ENCODE measurements at regions not wholly inside any gene's neighbourhood (a gene's known extent, or its start where the extent isn't known, plus 50 kb on each side); places are given as distances from the start of the nearest gene placed in this dataset.
"Not testable (repeated sequence)": the region's sequence is repeated elsewhere in the genome, so short reads cannot be mapped to it uniquely, and the experiment has no call there.

DNA sequence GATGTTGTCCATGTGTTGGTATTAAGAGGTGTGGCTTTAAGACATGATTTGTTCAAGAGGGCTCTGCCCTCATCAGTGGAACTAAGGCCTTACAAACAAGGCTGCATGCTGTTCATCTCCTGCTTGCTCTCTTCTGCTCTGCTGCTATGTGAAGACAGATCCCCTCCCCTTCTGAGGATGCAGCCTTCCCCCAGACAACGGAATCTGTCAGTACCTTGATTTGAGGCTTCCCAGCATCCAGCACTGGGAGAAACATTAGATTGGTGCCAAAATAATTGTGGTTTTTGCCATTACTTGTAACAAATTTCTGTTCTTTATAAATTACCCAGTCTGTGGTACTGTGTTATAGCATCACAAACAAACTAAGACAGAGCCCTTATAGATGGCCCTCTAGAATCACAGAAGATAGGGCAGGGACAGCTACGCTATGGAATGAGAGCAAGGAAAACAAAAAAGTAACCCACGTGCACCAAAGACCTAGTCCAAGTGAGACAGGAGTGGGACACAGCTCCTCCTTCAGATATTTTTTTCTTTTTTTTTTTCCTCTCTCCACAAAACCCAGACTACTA is 151.5 kb upstream of the RXFP2 start:
- Mint-ChIP-seq H3K27me3 (peaks cover 7% of the 10 kb centered on the region), H3K4me3 (no peak overlapping the region)
- no peak for ATAC-seq (ENCODE audit: low read depth)

DNA sequence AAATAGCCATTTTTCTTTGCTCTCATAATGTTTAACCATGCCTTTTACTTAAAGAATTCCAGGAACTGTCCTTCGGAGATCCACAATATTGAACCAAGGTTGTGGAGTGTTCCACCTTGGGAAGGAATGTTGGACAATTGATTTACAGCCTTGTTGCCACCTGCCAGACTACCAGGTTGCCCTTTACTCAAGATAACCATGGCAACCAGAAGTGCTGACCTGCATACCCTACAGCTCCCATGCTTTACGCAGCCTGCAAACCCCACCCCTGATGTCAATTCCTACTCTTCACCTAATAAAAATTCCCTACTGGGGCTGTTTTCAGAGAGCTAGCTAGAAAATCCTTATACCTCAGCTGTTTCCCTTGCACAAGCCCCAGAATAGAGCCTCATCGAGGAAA is 151.0 kb upstream of the RXFP2 start:
- DNase-seq (ENCODE audit: low spot score in 2 of 2): no peak
- peaks cover 5% of the 10 kb centered on the region for H3K27me3 Mint-ChIP-seq
- H3K9me3 Mint-ChIP-seq: peaks cover under 1% of the 10 kb centered on the region
- H3K4me1 Mint-ChIP-seq: no peaks in the 10 kb centered on the region
- H3K27ac Mint-ChIP-seq: no peak overlapping the region
- no peaks in the 10 kb centered on the region for H3K36me3 Mint-ChIP-seq
- H3K4me3 Mint-ChIP-seq: no peak overlapping the region
- ATAC-seq (ENCODE audit: low read depth): no peak

More for the DNA sequence above, 151.5 kb upstream of the RXFP2 start:
- H3K4me1 Mint-ChIP-seq: no peaks in the 10 kb centered on the region
- H3K27ac Mint-ChIP-seq: no peak overlapping the region
- H3K36me3 Mint-ChIP-seq: no peaks in the 10 kb centered on the region
- H3K9me3 Mint-ChIP-seq: peaks cover 3% of the 10 kb centered on the region
- no peak for DNase-seq (ENCODE audit: low spot score in 2 of 2)

GRCh38 chr13:31588893-31589292 is 150.4 kb upstream of the RXFP2 start:
- H3K4me3 Mint-ChIP-seq: no peak overlapping the region
- H3K27ac Mint-ChIP-seq: no peak overlapping the region
- DNase-seq (ENCODE audit: low spot score in 2 of 2): no peak
- peaks cover 5% of the 10 kb centered on the region for H3K27me3 Mint-ChIP-seq
- H3K4me1 Mint-ChIP-seq: no peaks in the 10 kb centered on the region
- no peaks in the 10 kb centered on the region for H3K36me3 Mint-ChIP-seq
- peaks cover 5% of the 10 kb centered on the region for H3K9me3 Mint-ChIP-seq
- no peak for ATAC-seq (ENCODE audit: low read depth)

- Mint-ChIP-seq H3K27ac (no peak overlapping the region), H3K36me3 (no peaks in the 10 kb centered on the region), H3K27me3 (no peaks in the 10 kb centered on the region), H3K4me1 (no peaks in the 10 kb centered on the region), H3K9me3 (peaks cover 5% of the 10 kb centered on the region), H3K4me3 (no peak overlapping the region)
- no peak for ATAC-seq (ENCODE audit: low read depth)
- no peak for DNase-seq (ENCODE audit: low spot score in 2 of 2)
These were observed 147.6 kb upstream of the RXFP2 start for GRCh38 chr13:31591642-31592233.

- DNase-seq (ENCODE audit: low spot score in 2 of 2): no peak
- H3K36me3 Mint-ChIP-seq: no peaks in the 10 kb centered on the region
- peaks cover 5% of the 10 kb centered on the region for H3K9me3 Mint-ChIP-seq
- no peaks in the 10 kb centered on the region for H3K4me1 Mint-ChIP-seq
- no peak for ATAC-seq (ENCODE audit: low read depth)
- no peak overlapping the region for H3K27ac Mint-ChIP-seq
- H3K4me3 Mint-ChIP-seq: no peak overlapping the region
- peaks cover 2% of the 10 kb centered on the region for H3K27me3 Mint-ChIP-seq
These were observed 145.3 kb upstream of the RXFP2 start for GRCh38 chr13:31594056-31594455.

- ATAC-seq (ENCODE audit: low read depth): no peak
- H3K9me3 Mint-ChIP-seq: peaks cover 5% of the 10 kb centered on the region
- peaks cover 2% of the 10 kb centered on the region for H3K27me3 Mint-ChIP-seq
- H3K27ac Mint-ChIP-seq: no peak overlapping the region
- H3K36me3 Mint-ChIP-seq: no peaks in the 10 kb centered on the region
- H3K4me1 Mint-ChIP-seq: no peaks in the 10 kb centered on the region
- H3K4me3 Mint-ChIP-seq: no peak overlapping the region
- DNase-seq (ENCODE audit: low spot score in 2 of 2): no peak
These were observed 143.8 kb upstream of the RXFP2 start for GRCh38 chr13:31595563-31595962.

GRCh38 chr13:31598990-31599389 is 140.3 kb upstream of the RXFP2 start:
- no peaks in the 10 kb centered on the region for H3K9me3 Mint-ChIP-seq
- no peaks in the 10 kb centered on the region for H3K4me1 Mint-ChIP-seq
- no peak overlapping the region for H3K27ac Mint-ChIP-seq
- H3K36me3 Mint-ChIP-seq: no peaks in the 10 kb centered on the region
- no peak for ATAC-seq (ENCODE audit: low read depth)
- H3K27me3 Mint-ChIP-seq: peaks cover 3% of the 10 kb centered on the region
- DNase-seq (ENCODE audit: low spot score in 2 of 2): no peak
- H3K4me3 Mint-ChIP-seq: no peak overlapping the region

DNA sequence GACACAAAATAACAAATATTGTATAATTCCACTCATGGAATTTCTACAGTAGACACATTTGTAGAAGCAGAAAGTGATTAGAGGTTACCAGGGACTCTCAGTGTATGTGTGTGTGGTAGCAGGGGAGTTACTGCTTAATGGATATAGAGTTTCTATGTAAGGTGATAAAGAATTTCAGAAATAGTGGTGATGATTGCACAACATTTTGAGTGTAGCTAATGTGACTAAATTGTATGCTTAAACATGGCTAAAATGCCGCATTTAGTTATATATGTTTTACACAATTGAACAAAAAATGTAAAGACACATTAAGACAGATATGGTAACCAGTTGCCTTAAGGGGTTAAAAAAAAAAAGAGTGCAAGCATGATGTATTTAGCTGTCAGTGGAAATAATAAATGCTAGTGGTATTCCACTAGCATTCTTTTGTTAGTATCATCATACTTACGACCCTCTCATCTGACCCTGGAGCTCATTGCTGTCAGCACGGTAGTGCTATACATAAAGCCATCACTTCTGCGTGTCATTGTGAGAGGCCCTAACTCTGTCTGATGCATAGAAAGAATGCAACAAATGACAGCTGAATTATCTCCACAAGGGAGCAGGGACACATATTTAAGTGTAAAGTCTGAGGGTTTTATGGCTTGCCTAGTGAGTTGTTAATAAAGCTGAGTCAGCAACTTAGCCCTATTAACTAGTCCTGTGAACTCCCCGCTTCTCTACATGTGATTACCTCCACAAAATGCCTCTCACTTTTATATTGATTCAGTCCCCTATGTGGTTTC is 134.1 kb upstream of the RXFP2 start:
- peaks cover 2% of the 10 kb centered on the region for H3K27me3 Mint-ChIP-seq
- no peaks in the 10 kb centered on the region for H3K36me3 Mint-ChIP-seq
- no peaks in the 10 kb centered on the region for H3K4me1 Mint-ChIP-seq
- DNase-seq (ENCODE audit: low spot score in 2 of 2) (no peak), ATAC-seq (ENCODE audit: low read depth) (no peak)
- H3K4me3 Mint-ChIP-seq: no peak overlapping the region
- no peaks in the 10 kb centered on the region for H3K9me3 Mint-ChIP-seq
- no peak overlapping the region for H3K27ac Mint-ChIP-seq

DNA sequence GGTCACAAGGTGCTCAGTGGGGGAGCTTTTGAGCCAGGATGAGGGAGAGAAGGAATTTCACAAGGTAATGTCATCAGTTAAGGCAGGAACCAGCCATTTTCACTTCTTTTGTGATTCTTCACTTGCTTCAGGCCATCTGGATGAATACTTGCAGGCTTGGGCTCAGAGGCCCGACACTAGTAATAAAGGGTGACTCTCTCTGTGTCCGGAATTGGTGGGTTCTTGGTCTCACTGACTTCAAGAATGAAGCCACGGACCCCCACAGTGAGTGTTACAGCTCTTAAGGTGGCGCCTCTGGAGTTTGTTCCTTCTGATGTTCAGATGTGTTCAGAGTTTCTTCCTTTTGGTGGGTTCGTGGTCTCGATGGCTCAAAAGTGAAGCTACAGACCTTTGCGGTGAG is 131.8 kb upstream of the RXFP2 start:
- not testable (repeated sequence) for H3K36me3 Mint-ChIP-seq; H3K4me3 Mint-ChIP-seq; H3K4me1 Mint-ChIP-seq; H3K27ac Mint-ChIP-seq; H3K9me3 Mint-ChIP-seq; ATAC-seq (ENCODE audit: low read depth); DNase-seq (ENCODE audit: low spot score in 2 of 2); H3K27me3 Mint-ChIP-seq

DNA sequence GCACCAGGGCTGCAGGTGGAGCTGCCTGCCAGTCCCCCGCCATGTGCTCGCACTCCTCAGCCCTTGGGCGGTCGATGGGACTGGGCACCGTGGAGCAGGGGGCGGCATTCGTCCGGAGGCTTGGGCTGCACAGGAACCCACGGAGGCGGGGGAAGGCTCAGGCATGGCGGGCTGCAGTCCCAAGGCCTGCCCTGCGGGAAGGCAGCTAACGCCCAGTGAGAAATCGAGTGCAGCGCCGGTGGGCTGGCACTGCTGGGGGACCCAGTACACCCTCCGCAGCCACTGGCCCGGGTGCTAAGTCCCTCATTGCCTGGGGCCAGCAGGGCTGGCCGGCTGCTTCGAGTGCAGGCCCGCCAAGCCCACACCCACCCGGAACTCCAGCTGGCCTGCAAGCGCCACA is 130.5 kb upstream of the RXFP2 start:
- H3K27ac Mint-ChIP-seq; ATAC-seq (ENCODE audit: low read depth); H3K36me3 Mint-ChIP-seq: not testable (repeated sequence)

DNA sequence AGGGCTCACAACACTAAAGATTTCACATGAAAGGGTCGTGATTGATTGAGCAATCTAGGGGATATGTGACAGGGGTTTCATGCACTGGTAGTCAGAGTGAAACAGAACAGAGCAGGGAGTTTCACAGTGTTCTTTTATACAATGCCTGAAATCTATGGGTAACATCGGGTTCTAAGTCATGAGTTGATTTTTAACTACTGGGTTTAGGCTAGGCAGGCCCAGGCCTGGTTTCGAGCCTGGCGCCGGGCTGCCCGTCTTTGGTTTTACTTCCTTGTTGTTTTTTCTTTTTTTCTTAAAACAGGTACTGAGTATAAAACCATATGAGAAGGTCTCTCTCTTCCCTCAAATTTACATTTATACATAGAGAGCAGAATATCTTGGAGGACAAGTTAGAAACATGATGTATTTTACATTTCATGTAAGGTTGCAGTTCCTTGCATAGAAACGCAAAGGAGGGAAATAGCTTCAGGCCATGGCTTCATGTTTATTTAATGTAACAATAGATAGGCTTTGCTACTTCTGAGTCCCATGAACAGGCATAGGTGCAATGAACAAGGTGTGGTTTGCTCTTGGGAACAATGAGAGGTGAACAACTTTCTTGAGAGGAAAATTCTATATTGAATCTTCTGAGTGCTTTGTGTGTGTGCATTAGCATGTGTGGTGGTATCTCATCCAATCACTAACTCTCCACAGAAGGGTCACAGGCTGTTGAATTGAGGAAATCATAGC is 128.9 kb upstream of the RXFP2 start:
- ATAC-seq (ENCODE audit: low read depth) (no peak), DNase-seq (ENCODE audit: low spot score in 2 of 2) (no peak)
- no peak overlapping the region for H3K4me3 Mint-ChIP-seq
- peaks cover 5% of the 10 kb centered on the region for H3K9me3 Mint-ChIP-seq
- H3K36me3 Mint-ChIP-seq: no peaks in the 10 kb centered on the region
- H3K27ac Mint-ChIP-seq: no peak overlapping the region
- no peaks in the 10 kb centered on the region for H3K27me3 Mint-ChIP-seq
- H3K4me1 Mint-ChIP-seq: no peaks in the 10 kb centered on the region

More for the DNA sequence above, 130.5 kb upstream of the RXFP2 start:
- not testable (repeated sequence) for H3K4me1 Mint-ChIP-seq; H3K9me3 Mint-ChIP-seq; H3K4me3 Mint-ChIP-seq; DNase-seq (ENCODE audit: low spot score in 2 of 2); H3K27me3 Mint-ChIP-seq

- no peaks in the 10 kb centered on the region for H3K4me1 Mint-ChIP-seq
- no peak overlapping the region for H3K4me3 Mint-ChIP-seq
- H3K9me3 Mint-ChIP-seq: peaks cover 5% of the 10 kb centered on the region
- no peaks in the 10 kb centered on the region for H3K27me3 Mint-ChIP-seq
- ATAC-seq (ENCODE audit: low read depth): no peak
- no peak for DNase-seq (ENCODE audit: low spot score in 2 of 2)
- no peaks in the 10 kb centered on the region for H3K36me3 Mint-ChIP-seq
- H3K27ac Mint-ChIP-seq: no peak overlapping the region
These were observed 128.1 kb upstream of the RXFP2 start for GRCh38 chr13:31611214-31611613.

- Mint-ChIP-seq H3K4me1 (no peaks in the 10 kb centered on the region), H3K27ac (no peak overlapping the region), H3K36me3 (no peaks in the 10 kb centered on the region), H3K4me3 (no peak overlapping the region), H3K27me3 (no peaks in the 10 kb centered on the region), H3K9me3 (peaks cover 5% of the 10 kb centered on the region)
- ATAC-seq (ENCODE audit: low read depth): no peak
- DNase-seq (ENCODE audit: low spot score in 2 of 2): no peak
These were observed 125.3 kb upstream of the RXFP2 start for GRCh38 chr13:31614073-31614472.

DNA sequence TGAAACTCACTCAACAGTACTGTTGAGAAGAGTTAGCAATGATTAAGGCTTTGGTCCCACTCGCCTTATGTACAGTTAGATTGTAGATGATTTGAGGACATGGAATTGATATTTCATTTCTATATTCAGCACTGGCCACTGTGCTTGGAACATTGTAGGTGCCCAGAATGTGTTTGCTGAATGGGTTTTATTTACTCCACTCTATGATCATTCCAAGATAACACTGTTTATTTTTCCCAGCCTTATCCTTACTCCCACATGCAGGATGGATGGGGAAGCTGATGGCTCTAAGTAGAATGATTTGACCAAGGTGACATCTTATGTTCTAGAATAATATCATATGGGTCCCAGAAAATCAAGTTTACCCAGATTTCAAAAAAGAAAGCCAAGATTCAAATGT is 124.6 kb upstream of the RXFP2 start:
- Mint-ChIP-seq H3K4me3 (no peak overlapping the region), H3K9me3 (peaks cover 5% of the 10 kb centered on the region), H3K4me1 (no peaks in the 10 kb centered on the region), H3K36me3 (no peaks in the 10 kb centered on the region), H3K27me3 (no peaks in the 10 kb centered on the region), H3K27ac (no peak overlapping the region)
- ATAC-seq (ENCODE audit: low read depth) (no peak), DNase-seq (ENCODE audit: low spot score in 2 of 2) (no peak)
